Endothelial cell of umbilical vein (primary cell): ENCODE measurements at regions not wholly inside any gene's neighbourhood (a gene's known extent, or its start where the extent isn't known, plus 50 kb on each side); places are given as distances from the start of the nearest gene placed in this dataset.

Source experiments
- BruUV-seq: library from RNA; stranded (reverse); fragments of 400-500 nt; replicated peaks from 2 replicates; lab custom pipeline; 2021; lab: Mats Ljungman, UMichigan
- CTCF ChIA-PET: fragments of 300-600, 350-600 bp; sonication (Branson Sonifier 250); formaldehyde crosslinking; loops from one replicate; lab custom pipeline; 2021; ENCODE audit warnings: antibody characterized with exemption, inconsistent platforms; lab: Charles Lee
- POLR2A ChIA-PET: fragments of 300-600, 350-600 bp; sonication (Branson Sonifier 250); formaldehyde crosslinking; loops from one replicate; lab custom pipeline; 2021; ENCODE audit warnings: antibody characterized with exemption, inconsistent platforms; lab: Charles Lee
- DNase-seq: peaks from one replicate; pipeline ENCODE4 v3.0.0-alpha.2; 2011; ENCODE audit warnings: low read depth, low spot score
- FAIRE-seq: peaks from 2 replicates; lab custom pipeline; 2011; peaks lifted over from hg19 to GRCh38; lab: Jason Lieb, UNC
- H2AFZ ChIP-seq: 2 replicates; pipeline ENCODE4 v1.6.0; 2012; ENCODE audit warnings: low read depth, low read length, control low read depth, inconsistent platforms
- H3K27ac ChIP-seq: 2 replicates; pipeline ENCODE4 v1.5.1; 2011; ENCODE audit warnings: low read depth, mild to moderate bottlenecking, control low read depth, low read length, moderate library complexity; ENCODE audit not compliant: insufficient read depth
- H3K27me3 ChIP-seq, 2 experiments: 2 replicates each; pipeline versions ENCODE4 v1.6.0 to v1.6.1; 2011; ENCODE audit warnings: low read length in 2 of 2, mixed read lengths in 1 of 2; ENCODE audit not compliant: control insufficient read depth in 2 of 2, insufficient read depth in 2 of 2
- H3K36me3 ChIP-seq, 2 experiments: 2 replicates in 1 of 2; 3 replicates in 1 of 2; pipeline ENCODE4 v1.5.1; 2011; ENCODE audit warnings: low read length in 2 of 2, mild to moderate bottlenecking in 1 of 2, moderate library complexity in 1 of 2; ENCODE audit not compliant: control insufficient read depth in 2 of 2, insufficient read depth in 2 of 2; ENCODE audit errors: extremely low read depth in 1 of 2
- H3K4me1 ChIP-seq: 3 replicates; pipeline ENCODE4 v1.5.1; 2011; ENCODE audit warnings: mild to moderate bottlenecking, low read length; ENCODE audit not compliant: control insufficient read depth, insufficient read depth; ENCODE audit errors: extremely low read depth
- H3K4me2 ChIP-seq: 2 replicates; pipeline ENCODE4 v1.6.1; 2011; ENCODE audit warnings: low read length, control low read depth, mixed read lengths; ENCODE audit not compliant: insufficient read depth
- H3K4me3 ChIP-seq, 3 experiments: fragments of 200-600 bp in 1 of 3; sonication (generic), shearing (Covaris generic) in 1 of 3; replicated peaks in 1 of 3; 2 replicates each; pipeline ENCODE4 v1.5.1; 2011 to 2016; ENCODE audit warnings: control low read depth in 3 of 3, low read length in 3 of 3, mild to moderate bottlenecking in 2 of 3, inconsistent platforms in 1 of 3, low read depth in 1 of 3, moderate library complexity in 1 of 3; ENCODE audit not compliant: insufficient read depth in 1 of 3
- H3K79me2 ChIP-seq: 2 replicates; pipeline ENCODE4 v1.6.0; 2012; ENCODE audit warnings: low read length, inconsistent platforms; ENCODE audit not compliant: control insufficient read depth, insufficient read depth
- H3K9ac ChIP-seq: replicated peaks from 2 replicates; pipeline ENCODE3; 2011; ENCODE audit warnings: low read length, control low read depth; ENCODE audit not compliant: insufficient read depth; ENCODE audit errors: extremely low read depth
- H3K9me1 ChIP-seq: replicated peaks from 3 replicates; pipeline ENCODE4 v1.6.0; 2011; ENCODE audit warnings: mild to moderate bottlenecking, low read length; ENCODE audit not compliant: control insufficient read depth, insufficient read depth; ENCODE audit errors: extremely low read depth
- H3K9me3 ChIP-seq: replicated peaks from 2 replicates; pipeline ENCODE4 v1.5.1; 2012; ENCODE audit warnings: low read length, inconsistent platforms; ENCODE audit not compliant: control insufficient read depth, insufficient read depth
- H4K20me1 ChIP-seq: replicated peaks from 2 replicates; pipeline ENCODE3; 2011; ENCODE audit warnings: mild to moderate bottlenecking, low read length; ENCODE audit not compliant: control insufficient read depth, insufficient read depth; ENCODE audit errors: extremely low read depth
- CTCF ChIP-seq, 2 donors: IDR thresholded peaks; 1 replicate in 1 of 2; 2 replicates in 1 of 2; pipeline ENCODE4 v1.5.1; 2011; ENCODE audit warnings: low read length in 2 of 2, mild to moderate bottlenecking in 2 of 2, moderate library complexity in 2 of 2, control low read depth in 1 of 2, inconsistent platforms in 1 of 2, low read depth in 1 of 2; ENCODE audit not compliant: insufficient read depth in 1 of 2; ENCODE audit errors: extremely low read depth in 1 of 2
- EZH2 ChIP-seq: IDR thresholded peaks from 2 replicates; pipeline ENCODE4 v1.6.1; 2012; ENCODE audit warnings: borderline replicate concordance, low read depth, mild to moderate bottlenecking, moderate library complexity, low read length, inconsistent platforms; ENCODE audit not compliant: severe bottlenecking
- FOS ChIP-seq: IDR thresholded peaks from 2 replicates; pipeline ENCODE4 v1.6.1; 2011; ENCODE audit warnings: mild to moderate bottlenecking, low read length, moderate library complexity, borderline replicate concordance; ENCODE audit not compliant: insufficient read depth
- GATA2 ChIP-seq: IDR thresholded peaks from 2 replicates; pipeline ENCODE4 v1.7.0; 2011; ENCODE audit warnings: low read depth, mild to moderate bottlenecking, moderate library complexity, mixed read lengths, low read length; ENCODE audit not compliant: insufficient read length, insufficient read depth
- JUN ChIP-seq: IDR thresholded peaks from 2 replicates; pipeline ENCODE4 v1.6.1; 2011; ENCODE audit warnings: borderline replicate concordance, low read depth; ENCODE audit not compliant: insufficient read length, insufficient read depth
- MAX ChIP-seq: IDR thresholded peaks from 2 replicates; pipeline ENCODE4 v1.6.1; 2011; ENCODE audit not compliant: insufficient read depth, insufficient read length
- MYC ChIP-seq: IDR thresholded peaks from one replicate; pipeline ENCODE4 v1.6.1; 2011; ENCODE audit warnings: mild to moderate bottlenecking, low read depth, low read length
- POLR2A ChIP-seq: IDR thresholded peaks from 2 replicates; pipeline ENCODE4 v1.6.1; 2012; ENCODE audit warnings: low read depth, mild to moderate bottlenecking, control low read depth, low read length
- POLR2AphosphoS5 ChIP-seq: IDR thresholded peaks from 2 replicates; pipeline ENCODE4 v1.6.1; 2012; ENCODE audit warnings: low read depth, mild to moderate bottlenecking, control low read depth, low read length, moderate library complexity; ENCODE audit not compliant: insufficient read depth
- dilution Hi-C: fragments of 300-500 bp; cut with MboI; formaldehyde crosslinking; loops from one replicate; pipeline ENCODE4 v1.15.0; 2019; ENCODE audit warnings: low sequenced_read_pairs; ENCODE audit not compliant: extremely low pct_ligation_motif_present
- intact Hi-C: fragments of 100-400 bp; cut with micrococcal nuclease; formaldehyde crosslinking; loops from one replicate; pipeline ENCODE4 v1.10.0; 2022

DNA sequence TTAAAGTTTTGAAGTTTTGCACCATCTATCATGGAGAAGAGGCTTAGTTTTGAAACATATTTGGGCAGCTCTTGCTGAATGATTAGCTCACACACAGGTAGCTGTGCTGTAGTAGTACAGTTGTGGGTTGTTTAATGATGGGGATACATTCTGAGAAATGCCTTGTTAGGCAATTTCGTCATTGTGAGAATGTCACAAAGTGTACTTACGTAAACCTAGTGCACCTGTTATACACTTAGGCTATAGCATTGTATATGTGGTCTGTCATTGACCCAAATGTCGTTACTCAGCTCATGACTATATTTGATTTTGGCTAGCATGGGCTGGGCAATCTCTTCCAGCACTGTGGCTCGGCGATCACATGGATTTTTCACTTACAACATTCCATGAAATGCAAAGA is 247.2 kb upstream of the IGFBP3 start:
- Histone ChIP-seq H3K36me3 (no peaks in the 10 kb centered on the region), H3K4me1 (no peaks in the 10 kb centered on the region), H3K4me2 (no peak overlapping the region), H4K20me1 (no peaks in the 10 kb centered on the region), H3K79me2 (no peaks in the 10 kb centered on the region), H3K9me1 (no peaks in the 10 kb centered on the region), H3K9me3 (no peaks in the 10 kb centered on the region), H3K27me3 (no peaks in the 10 kb centered on the region), H3K4me3 (no peak overlapping the region), H2AFZ (no peak overlapping the region), H3K9ac (no peak overlapping the region), H3K27ac (no peak overlapping the region)
- intact Hi-C loops (no loop called here), dilution Hi-C loops (no loop called here)
- no peak for DNase-seq
- TF ChIP-seq MYC = no peak
- TF ChIP-seq FOS = no peak
- TF ChIP-seq POLR2A = no peak
- no peak for TF ChIP-seq GATA2
- TF ChIP-seq EZH2 = no peak
- TF ChIP-seq MAX = no peak
- TF ChIP-seq JUN = no peak
- TF ChIP-seq CTCF (IDR thresholded peaks at IDR 0.05; ENCODE audit: extremely low read depth in 1 of 2, insufficient read depth in 1 of 2, low read depth in 1 of 2, low read length in 2 of 2) = no peak
- no peak for TF ChIP-seq POLR2AphosphoS5
- no TSS peak for BruUV-seq
- POLR2A ChIA-PET = no interaction called here
- no peak for FAIRE-seq
- CTCF ChIA-PET = no interaction called here
